HG03354 (cell line): ENCODE measurements at regions not wholly inside any gene's neighbourhood (a gene's known extent, or its start where the extent isn't known, plus 50 kb on each side); places are given as distances from the start of the nearest gene placed in this dataset.
"Not testable (repeated sequence)": the region's sequence is repeated elsewhere in the genome, so short reads cannot be mapped to it uniquely, and the experiment has no call there.

Experiments
- ATAC-seq: cut with Tn5 transposase; IDR thresholded peaks from one replicate; pipeline ENCODE4 v1.9.1; 2021; ENCODE audit warnings: mild to moderate bottlenecking; ENCODE audit not compliant: unreplicated experiment, poor library complexity, severe bottlenecking

GRCh38 chr3:5757213-5757804, 569.8 kb downstream of the EDEM1 start:
- no peak for ATAC-seq

GRCh38 chr3:5758699-5759098, 571.2 kb downstream of the EDEM1 start:
- ATAC-seq, result no peak

GRCh38 chr3:5762506-5762905, 575.0 kb downstream of the EDEM1 start:
- no peak for ATAC-seq

DNA sequence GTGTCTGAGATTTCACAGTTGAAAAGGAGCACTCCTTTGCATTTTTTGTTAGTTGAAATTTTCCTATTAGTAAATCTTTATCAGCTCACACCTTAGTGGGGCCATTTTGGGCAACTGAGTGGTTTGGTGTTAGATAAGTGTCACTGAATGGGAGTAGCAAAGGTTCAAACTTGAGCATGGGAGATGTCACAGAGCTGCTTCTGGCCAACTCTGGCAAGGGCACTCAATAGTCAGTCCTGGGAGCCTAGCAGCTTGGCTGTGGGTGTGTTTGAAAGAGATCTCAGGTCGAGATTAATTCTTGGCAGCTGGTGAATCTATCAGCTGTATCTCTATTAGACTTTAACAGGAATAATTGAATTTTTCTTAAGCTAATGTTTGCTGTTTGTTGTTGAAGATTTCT, 579.3 kb downstream of the EDEM1 start:
- no peak for ATAC-seq

- ATAC-seq, result no peak
Measured at GRCh38 chr3:5767304-5767703, 579.8 kb downstream of the EDEM1 start.

DNA sequence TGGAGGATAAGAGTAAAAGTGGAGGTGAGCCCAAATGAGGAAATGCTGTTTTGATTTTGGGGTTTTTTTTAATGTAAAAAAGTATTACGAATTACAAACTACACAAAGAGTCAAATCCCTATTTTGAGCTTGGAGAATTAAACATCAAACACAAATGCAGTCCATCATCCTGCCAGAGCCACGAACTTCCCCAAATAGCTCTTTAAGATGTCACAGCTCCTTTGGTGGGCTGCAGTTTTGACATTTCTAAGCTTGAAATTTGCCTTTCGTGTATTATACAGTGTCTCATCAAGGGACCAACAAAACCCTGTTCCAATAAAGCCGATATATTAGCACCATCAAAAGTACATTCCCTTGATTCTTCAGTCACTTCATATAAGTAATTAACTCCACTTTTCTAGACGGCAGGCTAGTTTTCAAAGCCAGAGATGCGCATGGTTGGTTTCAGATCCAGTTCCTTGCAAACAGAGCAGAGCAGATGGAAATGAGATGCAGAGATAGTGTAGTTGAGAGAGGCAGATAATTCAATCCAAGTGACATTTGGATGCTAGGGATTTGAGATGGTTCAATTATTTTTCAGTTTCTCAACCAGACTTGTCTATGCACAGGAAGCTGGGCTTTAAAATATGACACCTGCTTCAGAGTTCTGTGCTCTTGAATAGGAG, 580.9 kb downstream of the EDEM1 start:
- ATAC-seq, result no peak

DNA sequence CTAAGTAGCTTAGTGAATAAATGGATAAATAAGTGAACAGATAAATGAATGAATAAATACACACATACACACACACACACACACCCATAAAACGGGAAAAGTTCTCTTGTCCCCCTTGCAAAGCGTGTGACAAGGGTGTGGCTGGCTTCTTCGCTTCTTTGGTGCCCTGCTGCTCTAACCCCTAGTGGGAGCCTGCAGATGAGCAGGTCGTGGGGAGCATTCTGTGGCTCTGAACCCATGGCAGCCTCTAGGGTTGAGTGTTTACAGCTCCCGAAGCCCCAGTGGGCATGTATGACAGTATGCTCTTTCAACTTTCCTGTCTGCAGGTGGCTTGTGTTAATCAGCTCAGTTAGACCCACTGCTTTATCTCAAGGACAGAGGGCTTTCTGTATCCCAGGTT, 582.3 kb downstream of the EDEM1 start:
- no peak for ATAC-seq

DNA sequence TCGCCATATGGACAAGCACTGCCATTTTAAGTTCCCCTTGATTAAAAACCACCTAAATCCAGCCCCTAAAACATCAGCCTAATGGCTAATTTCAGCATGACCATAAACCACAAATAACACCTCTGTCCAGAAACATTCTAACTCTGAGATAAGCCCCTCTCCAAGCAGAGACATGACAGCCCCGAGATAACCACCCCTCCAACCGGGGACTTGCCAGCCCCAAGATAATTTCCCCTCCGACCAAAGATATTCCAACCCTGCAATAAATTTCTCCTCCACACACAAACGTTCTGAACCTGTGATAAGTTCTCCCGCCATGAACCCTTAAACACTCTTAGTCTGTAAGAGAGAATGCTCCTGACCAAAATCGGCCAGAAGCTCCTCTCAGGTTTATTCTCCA, 586.8 kb downstream of the EDEM1 start:
- no peak for ATAC-seq

DNA sequence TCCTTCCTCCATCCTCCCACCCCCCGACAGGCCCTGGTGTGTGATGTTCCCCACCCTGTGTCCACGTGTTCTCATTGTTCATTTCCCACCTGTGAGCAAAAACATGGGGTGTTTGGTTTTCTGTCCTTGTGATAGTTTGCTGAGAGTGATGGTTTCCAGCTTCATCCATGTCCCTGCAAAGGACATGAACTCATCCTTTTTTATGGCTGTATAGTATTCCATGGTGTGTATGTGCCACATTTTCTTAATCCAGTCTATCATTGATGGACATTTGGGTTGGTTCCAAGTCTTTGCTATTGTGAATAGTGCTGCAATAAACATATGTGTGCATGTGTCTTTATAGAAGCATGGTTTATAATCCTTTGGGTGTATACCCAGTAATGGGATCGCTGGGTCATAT, 587.6 kb downstream of the EDEM1 start:
- ATAC-seq, result not testable (repeated sequence)

DNA sequence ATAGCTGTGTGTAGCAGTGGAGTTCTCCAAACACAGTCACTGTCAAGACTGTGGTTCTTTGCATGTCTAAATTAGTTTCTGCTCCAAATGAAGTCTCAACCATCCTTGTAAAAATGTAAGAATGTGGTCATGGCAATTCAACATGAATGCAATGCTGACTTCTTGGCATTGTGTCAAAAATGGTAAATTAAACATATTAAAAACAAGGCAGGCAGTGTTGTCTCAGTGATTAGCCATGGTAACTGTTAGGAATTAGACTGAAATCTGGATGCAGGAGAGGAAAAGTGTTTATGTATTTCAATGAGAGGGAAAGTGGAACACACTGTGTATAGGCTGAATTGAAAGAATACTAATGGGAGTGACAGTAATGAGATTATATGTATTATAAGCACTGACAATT, 597.2 kb downstream of the EDEM1 start:
- ATAC-seq, result no peak

DNA sequence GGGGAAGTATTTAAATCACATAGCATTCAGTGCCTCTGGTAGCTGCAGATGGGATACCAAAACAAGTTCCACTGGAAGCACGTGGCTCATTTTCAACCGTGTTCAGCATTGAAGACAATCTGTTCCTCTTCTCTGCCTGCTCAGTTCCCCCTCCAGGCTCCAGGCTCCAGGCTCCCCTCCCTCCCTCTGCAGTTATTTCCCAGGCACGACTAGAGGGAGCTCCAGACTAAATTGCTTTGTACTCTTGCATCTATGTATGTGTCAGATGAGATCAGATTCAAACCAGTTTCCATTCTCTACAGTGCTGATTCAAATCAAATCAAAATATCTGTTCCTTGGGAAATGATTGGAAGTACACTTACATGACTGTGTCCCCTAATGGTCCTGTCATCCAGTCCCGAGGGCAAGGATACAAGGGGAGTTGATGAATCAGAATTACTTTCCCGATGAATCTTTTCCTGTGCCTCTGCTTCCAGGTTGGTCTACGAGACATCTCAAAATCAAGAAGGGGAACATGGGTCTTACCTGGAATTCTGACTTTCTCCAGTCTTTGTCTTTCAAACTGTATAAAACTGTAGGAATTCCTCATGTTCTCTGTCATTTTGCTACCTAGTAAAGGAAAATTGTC, 600.5 kb downstream of the EDEM1 start:
- no peak for ATAC-seq

DNA sequence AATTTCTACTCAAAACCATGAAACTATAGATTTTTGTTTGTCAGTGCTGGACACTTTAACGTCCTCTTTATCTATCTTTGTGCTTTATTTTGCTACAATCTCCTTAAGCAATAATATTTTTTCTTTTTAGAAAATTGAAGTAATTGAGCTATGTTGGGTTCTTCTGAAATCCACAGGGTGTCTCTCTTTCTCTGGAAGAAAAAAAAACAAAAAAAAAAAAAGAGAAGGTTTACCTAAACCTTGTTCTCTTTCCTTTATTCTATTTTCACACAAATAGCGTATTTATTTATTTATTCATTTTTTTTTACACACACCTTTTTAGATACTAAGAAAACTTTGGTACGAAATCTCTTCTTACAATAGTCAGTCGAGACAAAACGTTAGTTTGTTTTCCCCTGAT, 601.0 kb downstream of the EDEM1 start:
- ATAC-seq, result no peak

DNA sequence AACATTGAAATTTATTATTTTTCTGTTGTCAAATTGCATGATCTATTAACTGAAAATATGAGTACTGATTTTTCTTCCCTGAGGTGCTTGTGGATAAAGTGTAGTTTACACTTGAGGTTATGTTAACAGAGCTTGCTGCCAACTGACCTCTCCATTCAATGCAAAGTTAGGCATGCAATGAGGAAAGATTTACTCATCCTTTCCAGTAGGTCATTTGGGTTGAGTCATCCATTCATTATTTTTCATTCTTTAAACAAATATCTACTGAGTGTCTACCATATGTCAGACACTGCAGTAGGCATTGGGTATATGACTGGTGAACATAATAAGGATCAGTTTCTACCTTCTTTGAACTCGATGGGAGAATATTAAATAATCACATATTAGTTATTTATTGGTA, 604.1 kb downstream of the EDEM1 start:
- no peak for ATAC-seq

- ATAC-seq, result no peak
Measured at GRCh38 chr3:5796541-5796940, 609.0 kb downstream of the EDEM1 start.

GRCh38 chr3:5798809-5799208, 611.3 kb downstream of the EDEM1 start:
- no peak for ATAC-seq

- ATAC-seq, result no peak
Measured at GRCh38 chr3:5799398-5799797, 611.9 kb downstream of the EDEM1 start.

DNA sequence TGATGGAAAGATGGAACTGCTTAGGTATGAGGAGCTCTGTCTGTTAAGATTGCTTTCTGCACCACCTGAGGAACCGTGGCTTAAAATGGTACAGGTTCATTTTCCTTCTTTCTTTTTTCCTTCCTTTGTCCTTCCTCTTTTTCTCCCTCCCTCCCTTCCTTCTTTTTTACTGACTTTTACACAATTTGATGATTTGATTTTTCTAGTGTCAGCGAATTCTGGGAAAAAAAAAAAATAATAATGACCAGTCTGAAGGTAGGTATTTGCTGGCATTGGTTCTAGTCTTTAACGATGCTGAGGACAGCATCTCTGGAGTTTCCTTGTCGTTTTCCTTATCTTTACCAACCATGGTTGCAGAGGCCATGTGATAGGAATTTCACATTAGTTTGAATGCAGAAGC, 613.5 kb downstream of the EDEM1 start:
- ATAC-seq, result no peak

GRCh38 chr3:5806192-5806591, 618.7 kb downstream of the EDEM1 start:
- no peak for ATAC-seq

DNA sequence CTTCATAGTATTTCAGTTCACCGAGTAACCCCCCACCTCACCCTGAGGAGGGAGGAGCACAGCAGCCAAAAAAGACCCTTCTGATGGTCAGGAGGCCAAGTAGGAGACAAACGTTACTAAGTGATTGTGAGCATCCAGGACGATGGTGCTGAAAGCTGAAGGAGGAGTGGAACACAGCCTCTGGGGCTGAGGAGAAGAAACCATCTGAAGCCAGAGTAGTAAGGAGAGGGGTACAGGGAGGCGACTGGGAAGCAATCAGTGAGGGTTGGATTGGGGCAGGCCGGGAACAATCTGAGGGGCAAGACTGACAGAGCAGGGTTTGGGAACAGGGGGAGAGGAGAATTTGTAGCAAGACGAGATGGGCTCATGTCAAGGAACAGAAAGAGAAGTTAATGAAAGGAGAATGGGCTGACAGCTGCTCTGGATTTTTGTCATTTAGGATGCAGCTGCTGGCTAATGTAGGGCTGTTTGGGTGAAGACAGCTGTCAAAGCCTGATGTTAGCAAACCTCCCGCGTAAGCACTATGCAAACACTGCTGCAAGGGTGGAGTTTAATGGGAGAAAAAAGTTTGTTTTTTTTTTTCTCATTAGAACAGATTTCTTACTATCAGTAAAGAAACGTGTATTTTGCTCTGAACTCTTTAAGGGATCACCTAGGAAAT, 622.2 kb downstream of the EDEM1 start:
- ATAC-seq, result no peak

- ATAC-seq, result no peak
Measured at GRCh38 chr3:5811016-5811415, 623.5 kb downstream of the EDEM1 start.

- no peak for ATAC-seq
Measured at GRCh38 chr3:5813521-5813920, 626.0 kb downstream of the EDEM1 start.
